RWPE2 (cell line): ENCODE measurements at regions not wholly inside any gene's neighbourhood (a gene's known extent, or its start where the extent isn't known, plus 50 kb on each side); places are given as distances from the start of the nearest gene placed in this dataset.
A peak's percentile ranks its signal among the peaks of the same experiment; 100 is the strongest.

Source experiments
- ATAC-seq: fragments of 200-7000 bp; cut with Tn5 transposase; 3 replicates; pipeline ENCODE4 v1.9.1; 2021; ENCODE audit warnings: low read depth
- DNase-seq: peaks from one replicate; pipeline ENCODE4 v3.0.0-alpha.2; 2020; ENCODE audit warnings: low spot score
- H3K27ac ChIP-seq: fragments of 450-650 bp; 2 replicates; pipeline ENCODE4 v1.5.1; 2017; ENCODE audit warnings: mild to moderate bottlenecking; ENCODE audit not compliant: poor library complexity, severe bottlenecking
- H3K27me3 ChIP-seq: fragments of 250-450 bp; sonication (Bioruptor Pico); 2 replicates; pipeline ENCODE4 v1.5.1; 2021; ENCODE audit warnings: mild to moderate bottlenecking, moderate library complexity; ENCODE audit not compliant: insufficient read depth, poor library complexity, severe bottlenecking
- H3K36me3 ChIP-seq: fragments of 250-450 bp; sonication (Bioruptor Pico); 2 replicates; pipeline ENCODE4 v1.5.1; 2020; ENCODE audit warnings: low read depth, mild to moderate bottlenecking, moderate library complexity
- H3K4me1 ChIP-seq: fragments of 250-450 bp; sonication (Bioruptor Pico); 2 replicates; pipeline ENCODE4 v1.5.1; 2021; ENCODE audit warnings: mild to moderate bottlenecking, moderate library complexity; ENCODE audit not compliant: insufficient read depth, poor library complexity, severe bottlenecking
- H3K4me3 ChIP-seq: fragments of 250-450 bp; sonication (Bioruptor Pico); 2 replicates; pipeline ENCODE4 v1.5.1; 2021; ENCODE audit warnings: mild to moderate bottlenecking, moderate library complexity; ENCODE audit not compliant: severe bottlenecking
- H3K9me3 ChIP-seq: fragments of 250-450 bp; sonication (Bioruptor Pico); 2 replicates; pipeline ENCODE4 v1.5.1; 2021; ENCODE audit warnings: mild to moderate bottlenecking, moderate library complexity; ENCODE audit not compliant: severe bottlenecking
- CTCF ChIP-seq: fragments of 450-650 bp; IDR thresholded peaks from one replicate; pipeline ENCODE4 v1.5.1; 2017; ENCODE audit warnings: mild to moderate bottlenecking, moderate library complexity; ENCODE audit not compliant: poor library complexity, severe bottlenecking

- ATAC-seq (no peak), DNase-seq (no peak)
- no peak for TF ChIP-seq CTCF
- Histone ChIP-seq H3K27ac (no peak overlapping the region), H3K4me3 (no peak overlapping the region), H3K4me1 (no peaks in the 10 kb centered on the region), H3K9me3 (peaks cover 14% of the 10 kb centered on the region), H3K36me3 (no peaks in the 10 kb centered on the region), H3K27me3 (no peaks in the 10 kb centered on the region)
These were observed 94.1 kb upstream of the ADAMTS2 start for GRCh38 chr5:179439181-179439985.

DNA sequence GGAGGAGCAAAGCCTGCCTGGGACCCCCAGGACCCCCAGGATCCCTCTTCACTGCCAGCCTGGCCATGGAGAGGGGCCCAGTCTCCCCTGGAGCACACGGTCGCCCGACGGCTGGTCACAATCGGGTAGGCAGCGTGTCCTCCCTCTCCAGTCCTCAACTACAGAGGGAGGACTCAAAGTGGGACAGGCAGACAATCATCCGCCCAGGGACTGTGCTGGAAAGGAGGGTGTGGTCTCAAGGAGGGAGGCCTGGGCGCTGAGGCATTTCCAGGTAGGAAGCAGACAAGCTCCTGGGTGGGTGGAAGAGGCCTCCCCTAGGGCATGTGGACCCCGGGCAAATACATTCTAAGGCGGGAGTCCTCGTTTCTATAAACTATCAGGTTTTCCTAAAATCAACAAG, 93.2 kb upstream of the ADAMTS2 start:
- Histone ChIP-seq H3K4me1 (no peaks in the 10 kb centered on the region), H3K27ac (no peak overlapping the region), H3K36me3 (no peaks in the 10 kb centered on the region), H3K27me3 (no peaks in the 10 kb centered on the region), H3K4me3 (no peak overlapping the region), H3K9me3 (peaks cover 14% of the 10 kb centered on the region)
- DNase-seq (no peak), ATAC-seq (no peak)
- no peak for TF ChIP-seq CTCF

GRCh38 chr5:179438011-179438441, 92.8 kb upstream of the ADAMTS2 start:
- Histone ChIP-seq H3K9me3 (peaks cover 14% of the 10 kb centered on the region), H3K36me3 (no peaks in the 10 kb centered on the region), H3K4me1 (no peaks in the 10 kb centered on the region), H3K4me3 (no peak overlapping the region), H3K27ac (no peak overlapping the region), H3K27me3 (no peaks in the 10 kb centered on the region)
- peak; percentile 73 for DNase-seq
- ATAC-seq, result no peak
- TF ChIP-seq CTCF, result no peak

- Histone ChIP-seq H3K4me3 (no peak overlapping the region), H3K27ac (no peak overlapping the region), H3K27me3 (no peaks in the 10 kb centered on the region), H3K9me3 (peaks cover 14% of the 10 kb centered on the region), H3K36me3 (no peaks in the 10 kb centered on the region), H3K4me1 (no peaks in the 10 kb centered on the region)
- peak; percentile 69 for DNase-seq
- ATAC-seq, result no peak
- no peak for TF ChIP-seq CTCF
These were observed 92.2 kb upstream of the ADAMTS2 start for GRCh38 chr5:179437341-179438001.
